Astrocyte of the cerebellum (primary cell): ENCODE measurements at regions not wholly inside any gene's neighbourhood (a gene's known extent, or its start where the extent isn't known, plus 50 kb on each side); places are given as distances from the start of the nearest gene placed in this dataset.

Source experiments
- DNase-seq: peaks from one replicate; pipeline ENCODE4 v3.0.0-alpha.2; 2011; ENCODE audit warnings: low read depth
- H3K4me3 ChIP-seq: 2 replicates; pipeline ENCODE4 v1.5.1; 2011; ENCODE audit warnings: mild to moderate bottlenecking, low read depth, low read length, moderate library complexity
- CTCF ChIP-seq: IDR thresholded peaks from 2 replicates; pipeline ENCODE4 v1.5.1; 2012; ENCODE audit warnings: low read length, low read depth, moderate library complexity, mild to moderate bottlenecking; ENCODE audit errors: missing control alignments
- in situ Hi-C: cut with HindIII; loops from 2 replicates; pipeline ENCODE4 v1.10.0; 2017; ENCODE audit warnings: low sequenced_read_pairs

GRCh38 chr6:106869203-106869602 is 105.3 kb downstream of the CD24 start:
- no peak for DNase-seq
- in situ Hi-C loops = no loop called here
- no peak for TF ChIP-seq CTCF
- H3K4me3 ChIP-seq = no peak overlapping the region

DNA sequence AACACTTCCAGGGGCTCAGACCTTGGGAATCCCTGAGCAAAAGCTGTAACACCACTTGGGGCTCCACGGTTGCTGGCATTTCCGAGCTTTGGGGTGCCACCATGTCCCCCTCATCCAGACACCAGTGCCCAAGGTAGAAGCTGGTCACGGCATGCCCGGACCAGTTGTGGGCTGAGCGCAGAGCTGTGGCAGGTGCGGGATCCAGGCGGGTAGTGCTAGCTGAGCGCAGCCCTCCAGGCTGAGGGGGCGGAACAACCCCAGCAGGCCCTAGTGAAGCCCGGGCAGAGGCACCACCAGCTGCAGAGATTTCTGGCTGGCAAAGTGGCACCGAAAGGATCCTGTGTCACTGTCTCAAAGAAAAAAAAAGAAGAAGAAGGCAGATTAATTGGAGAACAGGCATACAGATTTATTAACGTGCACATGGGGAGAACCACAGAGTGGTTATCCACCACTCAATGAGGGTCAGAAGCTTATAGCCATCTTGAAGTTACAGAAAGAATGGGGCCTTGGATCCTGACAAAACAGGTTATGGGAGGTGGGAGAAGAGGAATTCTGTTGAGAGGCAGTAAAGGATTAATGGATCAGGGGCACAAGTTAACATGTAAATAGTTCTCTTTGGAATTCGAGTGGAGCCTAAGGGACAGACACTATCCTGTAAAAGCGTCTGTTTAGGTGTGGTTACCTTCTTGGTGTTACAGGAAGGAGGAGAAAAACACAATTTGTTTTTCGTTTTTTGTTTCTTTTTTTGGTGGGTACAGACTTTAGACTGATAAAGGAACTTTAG is 107.5 kb downstream of the CD24 start:
- TF ChIP-seq CTCF = no peak
- H3K4me3 ChIP-seq = no peak overlapping the region
- in situ Hi-C loops = no loop called here
- DNase-seq = no peak

- DNase-seq = no peak
- no peak overlapping the region for H3K4me3 ChIP-seq
- in situ Hi-C loops = no loop called here
- no peak for TF ChIP-seq CTCF
Observed at GRCh38 chr6:106862858-106863257, 111.7 kb downstream of the CD24 start.

DNA sequence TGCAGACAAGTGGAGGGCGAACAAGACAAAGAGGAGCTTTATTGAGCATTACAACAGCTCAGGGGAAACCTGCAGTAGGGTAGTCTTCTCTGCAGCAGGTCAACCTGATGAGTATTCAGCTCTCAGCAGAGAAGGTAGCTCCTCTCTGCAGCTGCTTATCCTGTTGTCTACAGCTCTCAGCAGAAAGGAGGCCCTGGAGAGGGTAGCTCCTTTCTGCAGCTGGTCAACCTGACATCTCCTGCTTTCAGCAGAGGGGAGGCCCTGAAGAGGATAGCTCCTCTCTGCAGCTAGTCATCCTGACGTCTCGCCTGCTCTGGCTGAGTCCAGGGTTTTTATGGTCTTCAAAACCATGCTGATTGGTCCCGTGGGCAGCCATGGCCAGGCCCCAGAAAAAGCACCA is 113.6 kb downstream of the CD24 start:
- in situ Hi-C loops = no loop called here
- DNase-seq = no peak
- no peak for TF ChIP-seq CTCF
- no peak overlapping the region for H3K4me3 ChIP-seq

DNA sequence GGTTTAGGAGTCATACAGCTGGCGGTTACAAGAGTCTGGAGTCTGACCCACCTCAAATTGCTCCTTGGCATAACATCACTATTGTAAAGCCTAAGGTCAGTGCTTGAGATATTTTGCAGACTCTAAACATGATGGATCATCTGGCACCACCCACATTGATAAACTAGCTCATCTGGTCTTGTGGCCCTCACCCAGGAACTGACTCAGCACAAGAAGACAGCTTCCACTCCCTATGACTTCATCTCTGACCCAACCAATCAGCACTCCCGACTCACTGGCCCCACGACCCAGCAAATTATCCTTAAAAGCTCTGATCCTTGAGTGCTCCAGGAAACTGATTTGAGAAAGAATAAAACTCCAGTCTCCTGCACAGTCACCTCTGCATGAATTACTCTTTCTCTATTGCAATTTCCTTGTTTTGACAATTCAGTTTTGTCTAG is 115.9 kb downstream of the CD24 start:
- H3K4me3 ChIP-seq = no peak overlapping the region
- in situ Hi-C loops = no loop called here

More for the DNA sequence above, 115.9 kb downstream of the CD24 start:
- no peak for DNase-seq
- no peak for TF ChIP-seq CTCF
